GM23338 (cell line): ENCODE measurements at regions not wholly inside any gene's neighbourhood (a gene's known extent, or its start where the extent isn't known, plus 50 kb on each side); places are given as distances from the start of the nearest gene placed in this dataset.

Source experiments
- ATAC-seq: fragments of 200-7000 bp; cut with Tn5 transposase; 3 replicates; pipeline ENCODE4 v1.9.1; 2020
- DNase-seq: peaks from one replicate; pipeline ENCODE4 v3.0.0-alpha.2; 2015; ENCODE audit warnings: low spot score
- H2AFZ ChIP-seq: fragments of 200-600 bp; sonication (generic); 2 replicates; pipeline ENCODE4 v1.8.0; 2016; ENCODE audit warnings: antibody characterized with exemption, mild to moderate bottlenecking, moderate library complexity
- H3F3A ChIP-seq: fragments of 200-600 bp; sonication (generic); replicated peaks from 2 replicates; pipeline ENCODE4 v1.8.0; 2017; ENCODE audit warnings: antibody characterized with exemption, mixed run types, low read depth
- H3K27ac ChIP-seq: fragments of 200-600 bp; sonication (generic); 2 replicates; pipeline ENCODE4 v1.6.1; 2016; ENCODE audit warnings: low read depth
- H3K27me3 ChIP-seq: fragments of 200-600 bp; sonication (generic); 2 replicates; pipeline ENCODE4 v1.8.0; 2016; ENCODE audit warnings: mild to moderate bottlenecking, mixed run types, moderate library complexity; ENCODE audit not compliant: insufficient read depth
- H3K36me3 ChIP-seq: fragments of 200-600 bp; sonication (generic); 2 replicates; pipeline ENCODE4 v1.8.0; 2016; ENCODE audit warnings: mild to moderate bottlenecking; ENCODE audit not compliant: insufficient read depth
- H3K4me1 ChIP-seq: fragments of 200-600 bp; sonication (generic); 2 replicates; pipeline ENCODE4 v1.8.0; 2016; ENCODE audit warnings: mild to moderate bottlenecking, moderate library complexity; ENCODE audit not compliant: insufficient read depth
- H3K4me2 ChIP-seq: fragments of 200-600 bp; sonication (generic); 2 replicates; pipeline ENCODE4 v1.7.1; 2017; ENCODE audit warnings: mixed run types
- H3K4me3 ChIP-seq: fragments of 200-600 bp; sonication (generic); 2 replicates; pipeline ENCODE4 v1.6.1; 2016; ENCODE audit warnings: mixed run types
- H3K79me2 ChIP-seq: fragments of 200-600 bp; sonication (generic); replicated peaks from 2 replicates; pipeline ENCODE4 v1.8.0; 2017; ENCODE audit warnings: mild to moderate bottlenecking; ENCODE audit not compliant: insufficient read depth
- H3K9me2 ChIP-seq: fragments of 200-600 bp; sonication (generic); 2 replicates; pipeline ENCODE4 v1.8.0; 2017; ENCODE audit not compliant: insufficient read depth
- H4K20me1 ChIP-seq: fragments of 200-600 bp; sonication (generic); replicated peaks from 2 replicates; pipeline ENCODE4 v1.8.0; 2017; ENCODE audit warnings: mild to moderate bottlenecking; ENCODE audit not compliant: insufficient read depth
- H3K27ac Mint-ChIP-seq: 2 replicates; pipeline ENCODE4 v1.8.0; 2020; ENCODE audit warnings: inconsistent platforms, mild to moderate bottlenecking, moderate library complexity, mixed read lengths
- H3K27me3 Mint-ChIP-seq: 3 replicates; pipeline ENCODE4 v1.8.0; 2022; ENCODE audit warnings: low read depth, mild to moderate bottlenecking, moderate library complexity, mixed read lengths, inconsistent platforms; ENCODE audit not compliant: insufficient read depth, poor library complexity
- H3K36me3 Mint-ChIP-seq: 3 replicates; pipeline ENCODE4 v1.8.0; 2021; ENCODE audit warnings: low read depth, mild to moderate bottlenecking, inconsistent platforms, moderate library complexity, mixed read lengths
- H3K4me1 Mint-ChIP-seq: 3 replicates; pipeline ENCODE4 v1.8.0; 2020; ENCODE audit warnings: mild to moderate bottlenecking, inconsistent platforms, mixed read lengths
- H3K4me3 Mint-ChIP-seq: 3 replicates; pipeline ENCODE4 v1.8.0; 2021; ENCODE audit warnings: moderate library complexity, mild to moderate bottlenecking, inconsistent platforms, mixed read lengths
- H3K9me3 Mint-ChIP-seq: 3 replicates; pipeline ENCODE4 v1.8.0; 2020; ENCODE audit warnings: moderate library complexity, mild to moderate bottlenecking, inconsistent platforms, mixed read lengths
- CTCF ChIP-seq, 2 experiments: fragments of 200-600 bp in 1 of 2; sonication (generic) in 1 of 2; conservative IDR thresholded peaks; 2 replicates each; pipeline versions ENCODE4 v1.5.1 to v1.6.1; 2016 to 2017; ENCODE audit warnings: antibody characterized with exemption in 2 of 2, low read depth in 2 of 2, mild to moderate bottlenecking in 2 of 2, moderate library complexity in 1 of 2
- ETS1 ChIP-seq: IDR thresholded peaks from 2 replicates; pipeline ENCODE4 v1.6.1; 2016; ENCODE audit warnings: antibody characterized with exemption
- NANOG ChIP-seq: IDR thresholded peaks from 2 replicates; pipeline ENCODE4 v1.6.1; 2016; ENCODE audit warnings: antibody characterized with exemption, borderline replicate concordance
- POLR2AphosphoS5 ChIP-seq: IDR thresholded peaks from 2 replicates; pipeline ENCODE4 v1.6.1; 2016; ENCODE audit warnings: antibody characterized with exemption, low read depth
- STAT1 ChIP-seq: IDR thresholded peaks from one replicate; pipeline ENCODE4 v1.6.1; 2016; ENCODE audit warnings: antibody characterized with exemption; ENCODE audit not compliant: unreplicated experiment
- ZNF114 ChIP-seq: fragments of 250-450 bp; sonication (Bioruptor Pico); IDR thresholded peaks from 2 replicates; pipeline ENCODE4 v1.5.0; 2020; ENCODE audit warnings: mild to moderate bottlenecking, moderate library complexity
- ZNF331 ChIP-seq: fragments of 250-450 bp; sonication (Bioruptor Pico); IDR thresholded peaks from 2 replicates; pipeline ENCODE4 v1.5.0; 2020; ENCODE audit warnings: low read depth, mild to moderate bottlenecking, moderate library complexity
- TF ChIP-seq, protein P1 (sequence below): fragments of 250-450 bp; sonication (Bioruptor Pico); IDR thresholded peaks from 2 replicates; pipeline ENCODE4 v1.5.0; 2020; ENCODE audit warnings: mild to moderate bottlenecking, moderate library complexity

DNA sequence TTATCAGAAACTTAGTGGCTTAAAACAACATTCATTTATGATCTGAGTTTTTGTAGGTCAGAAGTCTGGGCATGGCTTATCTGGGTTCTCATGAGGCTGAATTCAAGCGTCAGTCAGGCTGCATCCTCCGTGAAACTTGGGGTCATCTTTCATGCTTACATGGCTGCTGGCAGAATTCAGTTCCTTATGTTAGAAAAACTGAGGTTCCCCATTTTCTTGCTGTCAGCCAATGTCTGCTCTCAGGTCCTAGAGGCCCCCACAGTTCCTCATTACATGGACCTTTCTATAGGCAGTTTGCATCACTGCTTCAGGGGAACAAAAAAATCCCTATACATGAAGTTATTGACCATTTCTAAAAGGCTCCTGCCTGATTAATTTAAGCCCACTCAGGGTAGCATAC lies 83.8 kb upstream of the NMUR2 start:
- TF ChIP-seq CTCF (conservative IDR thresholded peaks at IDR 0.05; ENCODE audit: low read depth in 2 of 2) (no peak), ETS1 (no peak), STAT1 (no peak)
- Histone ChIP-seq H3K4me2 (no peak overlapping the region), H2AFZ (no peak overlapping the region), H3K36me3 (no peaks in the 10 kb centered on the region), H3K27me3 (no peaks in the 10 kb centered on the region), H4K20me1 (no peaks in the 10 kb centered on the region), H3K27ac (no peak overlapping the region), H3K4me3 (no peak overlapping the region), H3K79me2 (no peaks in the 10 kb centered on the region), H3K4me1 (no peaks in the 10 kb centered on the region), H3F3A (no peaks in the 10 kb centered on the region), H3K9me2 (no peaks in the 10 kb centered on the region)
- H3K27ac Mint-ChIP-seq: no peak overlapping the region
- DNase-seq (no peak), ATAC-seq (no peak)
- no peaks in the 10 kb centered on the region for H3K27me3 Mint-ChIP-seq
- no peak overlapping the region for H3K4me3 Mint-ChIP-seq
- no peaks in the 10 kb centered on the region for H3K36me3 Mint-ChIP-seq
- H3K9me3 Mint-ChIP-seq: no peaks in the 10 kb centered on the region
- H3K4me1 Mint-ChIP-seq: no peaks in the 10 kb centered on the region

GRCh38 chr5:152499814-152500535 lies 94.9 kb upstream of the NMUR2 start:
- Histone ChIP-seq H3K4me3 (no peak overlapping the region), H3F3A (no peaks in the 10 kb centered on the region), H3K36me3 (no peaks in the 10 kb centered on the region), H3K27me3 (no peaks in the 10 kb centered on the region), H4K20me1 (no peaks in the 10 kb centered on the region), H3K27ac (no peak overlapping the region), H3K79me2 (no peaks in the 10 kb centered on the region), H2AFZ (no peak overlapping the region), H3K4me2 (no peak overlapping the region), H3K9me2 (no peaks in the 10 kb centered on the region), H3K4me1 (peaks cover 4% of the 10 kb centered on the region; the same call in 1 of the 2 replicates)
- peaks cover 3% of the 10 kb centered on the region; the same call in 2 of the 3 replicates for H3K36me3 Mint-ChIP-seq
- peaks cover 2% of the 10 kb centered on the region; the same call in 2 of the 3 replicates for H3K9me3 Mint-ChIP-seq
- TF ChIP-seq NANOG (no peak), ETS1 (no peak), ZNF331 (CRISPR knock-in tag) (no peak), ZNF114 (no peak), POLR2AphosphoS5 (no peak), CTCF (conservative IDR thresholded peaks at IDR 0.05; ENCODE audit: low read depth in 2 of 2) (no peak)
- TF ChIP-seq, protein P1, sequence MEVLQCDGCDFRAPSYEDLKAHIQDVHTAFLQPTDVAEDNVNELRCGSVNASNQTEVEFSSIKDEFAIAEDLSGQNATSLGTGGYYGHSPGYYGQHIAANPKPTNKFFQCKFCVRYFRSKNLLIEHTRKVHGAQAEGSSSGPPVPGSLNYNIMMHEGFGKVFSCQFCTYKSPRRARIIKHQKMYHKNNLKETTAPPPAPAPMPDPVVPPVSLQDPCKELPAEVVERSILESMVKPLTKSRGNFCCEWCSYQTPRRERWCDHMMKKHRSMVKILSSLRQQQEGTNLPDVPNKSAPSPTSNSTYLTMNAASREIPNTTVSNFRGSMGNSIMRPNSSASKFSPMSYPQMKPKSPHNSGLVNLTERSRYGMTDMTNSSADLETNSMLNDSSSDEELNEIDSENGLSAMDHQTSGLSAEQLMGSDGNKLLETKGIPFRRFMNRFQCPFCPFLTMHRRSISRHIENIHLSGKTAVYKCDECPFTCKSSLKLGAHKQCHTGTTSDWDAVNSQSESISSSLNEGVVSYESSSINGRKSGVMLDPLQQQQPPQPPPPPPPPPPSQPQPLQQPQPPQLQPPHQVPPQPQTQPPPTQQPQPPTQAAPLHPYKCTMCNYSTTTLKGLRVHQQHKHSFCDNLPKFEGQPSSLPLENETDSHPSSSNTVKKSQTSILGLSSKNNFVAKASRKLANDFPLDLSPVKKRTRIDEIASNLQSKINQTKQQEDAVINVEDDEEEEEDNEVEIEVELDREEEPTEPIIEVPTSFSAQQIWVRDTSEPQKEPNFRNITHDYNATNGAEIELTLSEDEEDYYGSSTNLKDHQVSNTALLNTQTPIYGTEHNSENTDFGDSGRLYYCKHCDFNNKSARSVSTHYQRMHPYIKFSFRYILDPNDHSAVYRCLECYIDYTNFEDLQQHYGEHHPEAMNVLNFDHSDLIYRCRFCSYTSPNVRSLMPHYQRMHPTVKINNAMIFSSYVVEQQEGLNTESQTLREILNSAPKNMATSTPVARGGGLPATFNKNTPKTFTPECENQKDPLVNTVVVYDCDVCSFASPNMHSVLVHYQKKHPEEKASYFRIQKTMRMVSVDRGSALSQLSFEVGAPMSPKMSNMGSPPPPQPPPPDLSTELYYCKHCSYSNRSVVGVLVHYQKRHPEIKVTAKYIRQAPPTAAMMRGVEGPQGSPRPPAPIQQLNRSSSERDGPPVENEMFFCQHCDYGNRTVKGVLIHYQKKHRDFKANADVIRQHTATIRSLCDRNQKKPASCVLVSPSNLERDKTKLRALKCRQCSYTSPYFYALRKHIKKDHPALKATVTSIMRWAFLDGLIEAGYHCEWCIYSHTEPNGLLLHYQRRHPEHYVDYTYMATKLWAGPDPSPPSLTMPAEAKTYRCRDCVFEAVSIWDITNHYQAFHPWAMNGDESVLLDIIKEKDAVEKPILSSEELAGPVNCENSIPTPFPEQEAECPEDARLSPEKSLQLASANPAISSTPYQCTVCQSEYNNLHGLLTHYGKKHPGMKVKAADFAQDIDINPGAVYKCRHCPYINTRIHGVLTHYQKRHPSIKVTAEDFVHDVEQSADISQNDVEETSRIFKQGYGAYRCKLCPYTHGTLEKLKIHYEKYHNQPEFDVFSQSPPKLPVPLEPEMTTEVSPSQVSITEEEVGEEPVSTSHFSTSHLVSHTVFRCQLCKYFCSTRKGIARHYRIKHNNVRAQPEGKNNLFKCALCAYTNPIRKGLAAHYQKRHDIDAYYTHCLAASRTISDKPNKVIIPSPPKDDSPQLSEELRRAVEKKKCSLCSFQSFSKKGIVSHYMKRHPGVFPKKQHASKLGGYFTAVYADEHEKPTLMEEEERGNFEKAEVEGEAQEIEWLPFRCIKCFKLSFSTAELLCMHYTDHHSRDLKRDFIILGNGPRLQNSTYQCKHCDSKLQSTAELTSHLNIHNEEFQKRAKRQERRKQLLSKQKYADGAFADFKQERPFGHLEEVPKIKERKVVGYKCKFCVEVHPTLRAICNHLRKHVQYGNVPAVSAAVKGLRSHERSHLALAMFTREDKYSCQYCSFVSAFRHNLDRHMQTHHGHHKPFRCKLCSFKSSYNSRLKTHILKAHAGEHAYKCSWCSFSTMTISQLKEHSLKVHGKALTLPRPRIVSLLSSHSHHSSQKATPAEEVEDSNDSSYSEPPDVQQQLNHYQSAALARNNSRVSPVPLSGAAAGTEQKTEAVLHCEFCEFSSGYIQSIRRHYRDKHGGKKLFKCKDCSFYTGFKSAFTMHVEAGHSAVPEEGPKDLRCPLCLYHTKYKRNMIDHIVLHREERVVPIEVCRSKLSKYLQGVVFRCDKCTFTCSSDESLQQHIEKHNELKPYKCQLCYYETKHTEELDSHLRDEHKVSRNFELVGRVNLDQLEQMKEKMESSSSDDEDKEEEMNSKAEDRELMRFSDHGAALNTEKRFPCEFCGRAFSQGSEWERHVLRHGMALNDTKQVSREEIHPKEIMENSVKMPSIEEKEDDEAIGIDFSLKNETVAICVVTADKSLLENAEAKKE (CRISPR knock-in tag): no peak
- no peaks in the 10 kb centered on the region; the same call in 2 of the 3 replicates for H3K4me1 Mint-ChIP-seq
- no peak overlapping the region for H3K4me3 Mint-ChIP-seq
- no peak overlapping the region for H3K27ac Mint-ChIP-seq
- no peaks in the 10 kb centered on the region for H3K27me3 Mint-ChIP-seq
- ATAC-seq (no peak), DNase-seq (no peak)
